GM20000 (cell line): ENCODE measurements at regions not wholly inside any gene's neighbourhood (a gene's known extent, or its start where the extent isn't known, plus 50 kb on each side); places are given as distances from the start of the nearest gene placed in this dataset.

Experiments
- DNase-seq: peaks from one replicate; pipeline ENCODE4 v3.0.0; 2012; ENCODE audit warnings: low spot score
- TF ChIP-seq, protein P1 (sequence below): IDR thresholded peaks from 2 replicates; pipeline ENCODE4 v1.5.1; 2012; ENCODE audit warnings: mild to moderate bottlenecking, control low read depth; ENCODE audit errors: extremely low read depth, missing control alignments

DNA sequence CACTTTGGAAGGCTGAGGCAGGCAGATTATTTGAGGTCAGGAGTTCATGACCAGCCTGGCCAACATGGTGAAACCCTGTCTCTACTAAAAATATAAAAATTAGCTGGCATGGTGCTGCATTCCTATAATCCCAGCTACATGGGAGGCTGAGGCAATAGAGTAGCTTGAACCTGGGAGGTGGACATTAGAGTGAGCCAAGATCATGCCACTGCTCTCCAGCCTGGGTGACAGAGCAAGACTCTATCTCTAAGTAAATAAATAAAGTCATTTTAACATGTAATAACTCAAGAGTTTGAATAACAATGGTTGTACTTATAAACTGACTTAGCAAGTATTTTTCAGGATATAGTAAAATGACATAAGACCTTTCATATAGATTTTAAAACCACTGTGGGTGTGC lies 169.3 kb upstream of the FN1 start:
- DNase-seq = no peak
- TF ChIP-seq, protein P1, sequence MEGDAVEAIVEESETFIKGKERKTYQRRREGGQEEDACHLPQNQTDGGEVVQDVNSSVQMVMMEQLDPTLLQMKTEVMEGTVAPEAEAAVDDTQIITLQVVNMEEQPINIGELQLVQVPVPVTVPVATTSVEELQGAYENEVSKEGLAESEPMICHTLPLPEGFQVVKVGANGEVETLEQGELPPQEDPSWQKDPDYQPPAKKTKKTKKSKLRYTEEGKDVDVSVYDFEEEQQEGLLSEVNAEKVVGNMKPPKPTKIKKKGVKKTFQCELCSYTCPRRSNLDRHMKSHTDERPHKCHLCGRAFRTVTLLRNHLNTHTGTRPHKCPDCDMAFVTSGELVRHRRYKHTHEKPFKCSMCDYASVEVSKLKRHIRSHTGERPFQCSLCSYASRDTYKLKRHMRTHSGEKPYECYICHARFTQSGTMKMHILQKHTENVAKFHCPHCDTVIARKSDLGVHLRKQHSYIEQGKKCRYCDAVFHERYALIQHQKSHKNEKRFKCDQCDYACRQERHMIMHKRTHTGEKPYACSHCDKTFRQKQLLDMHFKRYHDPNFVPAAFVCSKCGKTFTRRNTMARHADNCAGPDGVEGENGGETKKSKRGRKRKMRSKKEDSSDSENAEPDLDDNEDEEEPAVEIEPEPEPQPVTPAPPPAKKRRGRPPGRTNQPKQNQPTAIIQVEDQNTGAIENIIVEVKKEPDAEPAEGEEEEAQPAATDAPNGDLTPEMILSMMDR = no peak

DNA sequence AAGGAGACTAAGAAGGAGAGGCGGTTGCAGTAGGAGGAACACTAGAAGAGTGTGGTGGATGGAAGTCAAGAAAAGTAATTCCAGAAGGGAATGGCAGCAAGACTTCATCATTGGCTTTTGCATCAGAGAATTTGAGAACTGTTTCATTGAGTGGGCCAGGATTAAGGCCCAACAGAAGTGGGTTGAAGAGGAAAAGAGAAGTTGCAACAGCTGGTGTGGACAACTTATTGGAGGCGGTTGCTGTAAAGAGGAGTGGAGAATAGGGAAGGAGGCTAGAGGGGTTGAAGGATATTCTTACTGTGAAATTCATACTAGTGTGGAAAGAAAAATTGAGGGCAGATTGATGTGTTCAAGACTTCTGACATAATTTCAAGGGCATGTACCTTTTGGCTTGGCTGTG lies 168.7 kb upstream of the FN1 start:
- TF ChIP-seq, protein P1 = no peak
- no peak for DNase-seq

GRCh38 chr2:215603440-215603839 lies 167.6 kb upstream of the FN1 start:
- no peak for DNase-seq
- TF ChIP-seq, protein P1 = no peak

DNA sequence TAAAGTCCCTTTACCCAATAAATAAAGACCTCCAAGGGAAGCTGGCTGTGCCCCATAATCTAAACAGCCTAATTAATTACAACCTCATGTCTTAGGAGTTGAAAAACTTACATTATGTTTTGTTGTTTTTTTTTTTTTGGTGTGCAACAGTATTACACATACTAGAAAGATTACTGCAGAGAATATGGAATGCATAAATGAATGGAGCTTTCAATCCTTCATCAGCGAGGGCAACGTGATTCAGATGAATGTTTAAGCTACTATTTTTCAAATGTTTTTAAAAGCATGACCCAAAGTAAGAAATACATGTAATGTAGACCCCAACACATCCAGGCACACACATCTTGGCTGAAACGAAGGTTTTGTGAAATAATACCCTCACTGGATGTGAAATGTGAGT lies 167.1 kb upstream of the FN1 start:
- no peak for DNase-seq
- TF ChIP-seq, protein P1 = no peak

DNA sequence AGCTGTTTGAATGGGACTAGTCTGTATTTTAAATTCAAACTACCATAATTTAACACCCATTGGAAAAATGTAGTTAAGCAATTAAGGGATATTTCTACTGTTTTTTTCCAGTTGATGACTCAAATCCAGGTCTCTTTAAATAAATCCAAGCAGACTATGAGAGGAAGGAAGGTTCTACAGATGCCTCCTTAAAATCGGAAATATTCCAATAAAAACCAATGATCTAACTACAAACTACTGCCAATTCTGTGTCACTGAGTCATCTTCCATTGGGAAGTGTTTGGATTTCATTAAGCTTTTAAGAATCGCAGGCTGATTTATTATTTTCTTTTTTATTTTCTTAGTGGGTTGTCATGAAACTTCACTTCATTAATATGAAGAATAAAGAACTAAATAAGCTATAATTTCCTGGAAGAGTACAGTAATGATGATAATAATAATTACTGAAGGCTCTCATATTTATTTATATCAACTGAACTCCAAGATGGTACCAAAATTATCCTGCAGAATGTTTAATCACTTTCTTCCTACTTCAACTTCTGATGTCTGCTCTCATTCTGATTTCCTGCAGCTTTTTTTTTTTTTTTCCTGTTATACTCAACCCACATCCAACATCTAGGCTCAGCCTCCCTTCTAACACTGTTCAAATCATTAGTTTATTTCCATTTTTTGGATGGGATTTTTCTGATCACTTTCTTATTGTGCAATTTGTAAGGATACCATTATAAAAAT lies 166.3 kb upstream of the FN1 start:
- TF ChIP-seq, protein P1 = no peak
- DNase-seq = no peak

GRCh38 chr2:215601526-215601925 lies 165.7 kb upstream of the FN1 start:
- TF ChIP-seq, protein P1 = no peak
- DNase-seq = no peak

- TF ChIP-seq, protein P1 = no peak
- DNase-seq = no peak
Observed at GRCh38 chr2:215598376-215598975, 162.6 kb upstream of the FN1 start.
